GM12892 (cell line): ENCODE measurements at regions not wholly inside any gene's neighbourhood (a gene's known extent, or its start where the extent isn't known, plus 50 kb on each side); places are given as distances from the start of the nearest gene placed in this dataset.

Experiments used
- POLR2AphosphoS5 ChIP-seq: IDR thresholded peaks from 2 replicates; pipeline ENCODE4 v1.6.1; 2011; ENCODE audit warnings: low read depth, low read length, control low read depth
- TAF1 ChIP-seq: IDR thresholded peaks from 2 replicates; pipeline ENCODE4 v1.6.1; 2011; ENCODE audit warnings: low read depth, mild to moderate bottlenecking, control low read depth, low read length, borderline replicate concordance

- no peak for TF ChIP-seq POLR2AphosphoS5
- TF ChIP-seq TAF1: no peak
Measured at GRCh38 chr2:205892665-205893259, 193.2 kb downstream of the INO80D start.
